NT2/D1 (cell line): ENCODE measurements at regions not wholly inside any gene's neighbourhood (a gene's known extent, or its start where the extent isn't known, plus 50 kb on each side); places are given as distances from the start of the nearest gene placed in this dataset.

Experiments used
- DNase-seq: peaks from one replicate; pipeline ENCODE4 v3.0.0-alpha.2; 2011; ENCODE audit warnings: low read depth, low spot score
- H3K27me3 ChIP-seq: 2 replicates; pipeline ENCODE4 v1.6.0; 2011; ENCODE audit warnings: mild to moderate bottlenecking; ENCODE audit not compliant: insufficient read length, insufficient read depth
- H3K36me3 ChIP-seq: 2 replicates; pipeline ENCODE4 v1.6.1; 2011; ENCODE audit warnings: mild to moderate bottlenecking, low read length, mixed read lengths; ENCODE audit not compliant: insufficient read depth, insufficient read length
- H3K4me1 ChIP-seq: 2 replicates; pipeline ENCODE4 v1.5.1; 2011; ENCODE audit not compliant: insufficient read depth, insufficient read length
- H3K4me3 ChIP-seq: 2 replicates; pipeline ENCODE4 v1.5.1; 2011; ENCODE audit warnings: low read depth; ENCODE audit not compliant: insufficient read length
- H3K9ac ChIP-seq: 2 replicates; pipeline ENCODE4 v1.6.0; 2011; ENCODE audit warnings: low read depth; ENCODE audit not compliant: insufficient read length
- H3K9me3 ChIP-seq: 2 replicates; pipeline ENCODE4 v1.5.1; 2011; ENCODE audit warnings: mild to moderate bottlenecking, low read length; ENCODE audit not compliant: insufficient read depth
- SUZ12 ChIP-seq: IDR thresholded peaks from 2 replicates; pipeline ENCODE4 v1.6.1; 2011; ENCODE audit not compliant: insufficient read length, insufficient read depth; ENCODE audit errors: extremely low read depth
- YY1 ChIP-seq: IDR thresholded peaks from 2 replicates; pipeline ENCODE4 v1.6.1; 2011; ENCODE audit not compliant: insufficient read length, insufficient read depth
- ZNF274 ChIP-seq: IDR thresholded peaks from 2 replicates; pipeline ENCODE4 v1.6.1; 2011; ENCODE audit warnings: mild to moderate bottlenecking, low read depth, low read length

GRCh38 chrX:69067841-69068240 is 97.4 kb downstream of the PJA1 start:
- Histone ChIP-seq H3K9ac (no peak overlapping the region), H3K9me3 (0 out of 2 replicates have a peak, but pooled peaks cover 6% of the 10 kb centered on the region), H3K4me1 (peaks cover 13% of the 10 kb centered on the region), H3K27me3 (peaks cover 6% of the 10 kb centered on the region), H3K36me3 (no peaks in the 10 kb centered on the region), H3K4me3 (no peak overlapping the region)
- DNase-seq: no peak
- TF ChIP-seq ZNF274: no peak
- TF ChIP-seq SUZ12: no peak
- no peak for TF ChIP-seq YY1

GRCh38 chrX:69066966-69067525 is 98.2 kb downstream of the PJA1 start:
- peaks cover 15% of the 10 kb centered on the region for H3K4me1 ChIP-seq
- H3K36me3 ChIP-seq: no peaks in the 10 kb centered on the region
- no peak overlapping the region for H3K9ac ChIP-seq
- no peak for DNase-seq
- H3K4me3 ChIP-seq: no peak overlapping the region
- no peak for TF ChIP-seq SUZ12
- no peak for TF ChIP-seq YY1
- TF ChIP-seq ZNF274: no peak
- H3K27me3 ChIP-seq: peaks cover 6% of the 10 kb centered on the region
- 0 out of 2 replicates have a peak, but pooled peaks cover 6% of the 10 kb centered on the region for H3K9me3 ChIP-seq

- H3K36me3 ChIP-seq: no peaks in the 10 kb centered on the region
- 0 out of 2 replicates have a peak, but pooled peaks cover 6% of the 10 kb centered on the region for H3K9me3 ChIP-seq
- no peak overlapping the region for H3K4me3 ChIP-seq
- H3K9ac ChIP-seq: no peak overlapping the region
- TF ChIP-seq ZNF274 (no peak), SUZ12 (no peak), YY1 (no peak)
- H3K27me3 ChIP-seq: peaks cover 11% of the 10 kb centered on the region
- no peak for DNase-seq
- H3K4me1 ChIP-seq: peaks cover 13% of the 10 kb centered on the region
Measured at GRCh38 chrX:69066021-69066757, 99.1 kb downstream of the PJA1 start.

- H3K27me3 ChIP-seq: peaks cover 11% of the 10 kb centered on the region
- H3K4me3 ChIP-seq: no peak overlapping the region
- 0 out of 2 replicates have a peak, but pooled peaks cover 6% of the 10 kb centered on the region for H3K9me3 ChIP-seq
- no peak overlapping the region for H3K9ac ChIP-seq
- TF ChIP-seq ZNF274: no peak
- TF ChIP-seq SUZ12: no peak
- TF ChIP-seq YY1: no peak
- H3K36me3 ChIP-seq: no peaks in the 10 kb centered on the region
- H3K4me1 ChIP-seq: peaks cover 10% of the 10 kb centered on the region
- DNase-seq: no peak
Measured at GRCh38 chrX:69065451-69065850, 99.8 kb downstream of the PJA1 start.

- H3K9ac ChIP-seq: no peak overlapping the region
- no peak for TF ChIP-seq YY1
- no peak for TF ChIP-seq SUZ12
- no peak for TF ChIP-seq ZNF274
- H3K4me3 ChIP-seq: no peak overlapping the region
- H3K9me3 ChIP-seq: 0 out of 2 replicates have a peak, but pooled peaks cover 6% of the 10 kb centered on the region
- H3K4me1 ChIP-seq: peaks cover 13% of the 10 kb centered on the region
- DNase-seq: no peak
- peaks cover 7% of the 10 kb centered on the region for H3K27me3 ChIP-seq
- H3K36me3 ChIP-seq: no peaks in the 10 kb centered on the region
Measured at GRCh38 chrX:69063486-69063885, 101.8 kb downstream of the PJA1 start.

GRCh38 chrX:69062493-69062892 is 102.8 kb downstream of the PJA1 start:
- no peak overlapping the region for H3K4me3 ChIP-seq
- H3K9ac ChIP-seq: no peak overlapping the region
- no peak for DNase-seq
- 0 out of 2 replicates have a peak, but pooled peaks cover 6% of the 10 kb centered on the region for H3K9me3 ChIP-seq
- peaks cover 13% of the 10 kb centered on the region for H3K4me1 ChIP-seq
- no peak for TF ChIP-seq YY1
- no peak for TF ChIP-seq SUZ12
- TF ChIP-seq ZNF274: no peak
- H3K27me3 ChIP-seq: peaks cover 7% of the 10 kb centered on the region
- H3K36me3 ChIP-seq: no peaks in the 10 kb centered on the region
